ENCODE measurements at regions not wholly inside any gene's neighbourhood (a gene's known extent, or its start where the extent isn't known, plus 50 kb on each side); places are given as distances from the start of the nearest gene placed in this dataset.

DNA sequence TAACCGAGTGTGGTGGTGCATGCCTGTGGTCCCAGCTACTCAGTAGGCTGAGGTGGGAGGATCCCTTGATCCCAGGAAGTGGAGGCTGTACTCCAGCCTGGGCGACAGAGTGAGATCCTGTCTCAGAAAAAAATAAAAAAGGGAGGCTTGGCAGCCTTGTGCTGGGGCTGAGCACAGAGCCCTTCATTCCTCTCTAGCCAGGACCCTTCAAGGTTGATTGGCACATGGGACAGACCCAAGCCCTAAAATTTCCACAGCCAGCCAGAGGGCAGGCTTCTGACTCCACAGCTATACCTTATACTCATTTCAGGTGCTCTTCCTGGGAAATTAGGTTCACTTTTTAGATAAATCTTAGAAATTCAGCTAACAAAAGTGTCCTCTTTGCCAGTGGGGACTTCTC, 553.0 kb upstream of the CPEB2 start:
- Histone ChIP-seq H3K4me3 (ENCODE audit: low read length) (no peak overlapping the region), H3K36me3 (ENCODE audit: control insufficient read depth, insufficient read depth, low read length, severe bottlenecking) (no peaks in the 10 kb centered on the region), H3K4me1 (ENCODE audit: control insufficient read depth, insufficient read depth, low read length) (peaks cover 10% of the 10 kb centered on the region), H3K27me3 (replicated peaks; ENCODE audit: control insufficient read depth, insufficient read depth, low read length) (no peaks in the 10 kb centered on the region), H3K9ac (ENCODE audit: low read length) (no peak overlapping the region), H3K9me3 (ENCODE audit: control insufficient read depth, low read length) (no peaks in the 10 kb centered on the region)
- no peak for DNase-seq (ENCODE audit: low read depth)

DNA sequence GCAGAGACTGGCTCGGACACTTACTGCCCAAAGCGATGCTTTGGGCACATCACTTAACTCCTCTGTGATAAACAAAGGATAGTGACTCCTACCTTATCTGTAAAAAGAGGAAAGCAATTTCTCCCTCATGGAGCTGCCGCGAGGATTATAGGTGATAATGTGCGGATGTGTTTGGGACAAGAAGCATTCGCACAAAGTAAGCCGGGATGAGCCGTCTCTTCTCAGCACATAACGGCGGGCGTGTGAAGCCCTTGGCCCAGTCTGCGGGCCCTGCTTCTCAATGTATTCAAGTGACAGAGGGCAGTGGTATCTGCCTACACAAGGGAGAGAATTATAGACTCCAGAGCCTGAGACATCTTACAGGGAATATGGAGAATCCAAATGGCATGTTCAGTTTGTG, 550.3 kb upstream of the CPEB2 start:
- no peak for DNase-seq (ENCODE audit: low read depth)
- H3K9ac ChIP-seq (ENCODE audit: low read length) = no peak overlapping the region
- H3K4me1 ChIP-seq (ENCODE audit: control insufficient read depth, insufficient read depth, low read length) = no peaks in the 10 kb centered on the region
- no peaks in the 10 kb centered on the region for H3K27me3 ChIP-seq (replicated peaks; ENCODE audit: control insufficient read depth, insufficient read depth, low read length)
- no peaks in the 10 kb centered on the region for H3K36me3 ChIP-seq (ENCODE audit: control insufficient read depth, insufficient read depth, low read length, severe bottlenecking)
- H3K4me3 ChIP-seq (ENCODE audit: low read length) = no peak overlapping the region
- H3K9me3 ChIP-seq (ENCODE audit: control insufficient read depth, low read length) = no peaks in the 10 kb centered on the region

DNA sequence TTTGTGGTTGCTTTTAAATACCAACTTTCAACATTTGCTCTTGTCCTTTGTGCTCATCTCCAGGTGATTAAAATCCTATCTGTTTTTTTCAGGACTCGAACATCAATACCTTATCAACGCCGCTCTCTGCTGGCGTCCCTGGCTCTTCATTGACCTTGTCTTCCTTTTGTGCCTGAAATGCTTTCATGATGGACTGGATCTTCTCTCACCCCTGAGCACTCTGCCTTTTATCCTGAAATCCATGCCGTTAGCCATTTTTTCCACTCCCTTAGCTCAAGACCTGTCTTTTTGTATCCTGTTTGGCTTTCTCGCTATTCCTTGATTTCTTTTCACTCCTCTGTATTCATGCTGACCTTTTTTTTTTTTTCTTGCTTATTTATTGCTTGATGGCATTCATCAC, 549.5 kb upstream of the CPEB2 start:
- DNase-seq (ENCODE audit: low read depth) = no peak
- Histone ChIP-seq H3K4me1 (ENCODE audit: control insufficient read depth, insufficient read depth, low read length) (no peaks in the 10 kb centered on the region), H3K9ac (ENCODE audit: low read length) (no peak overlapping the region), H3K4me3 (ENCODE audit: low read length) (no peak overlapping the region), H3K27me3 (replicated peaks; ENCODE audit: control insufficient read depth, insufficient read depth, low read length) (no peaks in the 10 kb centered on the region), H3K9me3 (ENCODE audit: control insufficient read depth, low read length) (no peaks in the 10 kb centered on the region), H3K36me3 (ENCODE audit: control insufficient read depth, insufficient read depth, low read length, severe bottlenecking) (no peaks in the 10 kb centered on the region)

DNA sequence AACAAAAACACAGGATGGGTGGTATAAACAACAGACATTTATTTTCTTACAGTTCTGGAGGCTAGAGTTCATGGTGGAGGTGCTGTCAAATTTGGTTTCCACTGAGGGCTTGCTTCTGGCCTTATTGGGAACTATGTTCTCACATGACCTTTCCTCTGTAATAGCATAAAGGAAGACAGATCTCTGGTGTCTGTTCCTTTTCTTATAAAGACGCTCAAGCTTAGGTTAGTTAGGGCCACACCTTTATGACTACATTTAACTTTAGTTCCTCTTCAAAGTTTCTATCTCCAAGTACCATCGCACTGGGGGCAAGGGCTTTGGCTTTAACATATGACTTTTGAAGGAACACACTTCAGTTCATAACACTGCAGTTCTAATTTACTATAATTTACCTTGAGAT, 543.8 kb upstream of the CPEB2 start:
- H3K36me3 ChIP-seq (ENCODE audit: control insufficient read depth, insufficient read depth, low read length, severe bottlenecking) = no peaks in the 10 kb centered on the region
- no peaks in the 10 kb centered on the region for H3K4me1 ChIP-seq (ENCODE audit: control insufficient read depth, insufficient read depth, low read length)
- H3K9ac ChIP-seq (ENCODE audit: low read length) = no peak overlapping the region
- DNase-seq (ENCODE audit: low read depth) = no peak
- no peaks in the 10 kb centered on the region for H3K27me3 ChIP-seq (replicated peaks; ENCODE audit: control insufficient read depth, insufficient read depth, low read length)
- H3K4me3 ChIP-seq (ENCODE audit: low read length) = no peak overlapping the region
- no peaks in the 10 kb centered on the region for H3K9me3 ChIP-seq (ENCODE audit: control insufficient read depth, low read length)

- Histone ChIP-seq H3K9me3 (ENCODE audit: control insufficient read depth, low read length) (peaks cover 3% of the 10 kb centered on the region), H3K9ac (ENCODE audit: low read length) (no peak overlapping the region), H3K4me1 (ENCODE audit: control insufficient read depth, insufficient read depth, low read length) (no peaks in the 10 kb centered on the region), H3K4me3 (ENCODE audit: low read length) (no peak overlapping the region), H3K27me3 (replicated peaks; ENCODE audit: control insufficient read depth, insufficient read depth, low read length) (no peaks in the 10 kb centered on the region), H3K36me3 (ENCODE audit: control insufficient read depth, insufficient read depth, low read length, severe bottlenecking) (no peaks in the 10 kb centered on the region)
- no peak for DNase-seq (ENCODE audit: low read depth)
Observed at GRCh38 chr4:14465057-14465456, 537.2 kb upstream of the CPEB2 start.

DNA sequence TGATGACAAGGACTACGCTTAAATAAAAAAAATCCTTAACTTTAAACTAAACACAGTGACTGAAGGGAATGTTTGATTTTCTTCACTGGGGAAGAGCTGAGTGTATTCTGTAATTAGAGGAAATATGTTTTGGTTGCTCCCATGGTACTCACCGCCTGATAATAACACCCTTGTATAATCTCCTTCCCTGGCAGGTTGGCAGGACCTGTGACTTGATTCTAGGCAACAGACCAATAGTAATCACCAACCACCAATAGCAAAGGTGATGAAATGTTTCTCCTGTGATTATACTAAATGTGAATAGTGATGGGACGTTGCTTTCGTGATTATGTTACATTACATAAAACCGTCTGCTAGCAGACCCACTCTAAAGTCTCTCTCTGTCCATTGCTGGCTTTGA, 536.8 kb upstream of the CPEB2 start:
- no peaks in the 10 kb centered on the region for H3K4me1 ChIP-seq (ENCODE audit: control insufficient read depth, insufficient read depth, low read length)
- H3K36me3 ChIP-seq (ENCODE audit: control insufficient read depth, insufficient read depth, low read length, severe bottlenecking) = no peaks in the 10 kb centered on the region
- no peak for DNase-seq (ENCODE audit: low read depth)
- peaks cover 3% of the 10 kb centered on the region for H3K9me3 ChIP-seq (ENCODE audit: control insufficient read depth, low read length)
- H3K27me3 ChIP-seq (replicated peaks; ENCODE audit: control insufficient read depth, insufficient read depth, low read length) = no peaks in the 10 kb centered on the region
- H3K9ac ChIP-seq (ENCODE audit: low read length) = no peak overlapping the region
- no peak overlapping the region for H3K4me3 ChIP-seq (ENCODE audit: low read length)

DNA sequence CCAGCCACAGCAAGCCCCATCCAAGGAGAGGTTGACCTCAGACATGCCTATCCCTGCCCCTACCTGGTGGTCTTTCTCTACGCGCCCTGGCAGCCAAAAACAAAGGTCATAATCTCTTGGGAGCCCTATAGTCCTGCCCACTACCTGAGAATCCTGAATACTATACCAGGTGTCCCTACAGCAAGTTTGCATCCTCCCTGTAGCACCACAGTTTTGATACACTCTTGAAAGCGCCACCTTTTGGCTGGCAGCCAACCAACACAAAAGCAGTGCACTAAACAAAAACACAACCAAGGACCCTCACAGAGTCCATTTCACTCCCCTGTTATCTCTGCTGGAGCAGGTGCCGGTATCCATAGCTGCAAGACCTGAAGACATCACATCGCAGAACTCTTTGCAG, 523.8 kb upstream of the CPEB2 start:
- H3K4me1 ChIP-seq (ENCODE audit: control insufficient read depth, insufficient read depth, low read length) = no peaks in the 10 kb centered on the region

GRCh38 chr4:14496408-14496807, 505.9 kb upstream of the CPEB2 start:
- Histone ChIP-seq H3K9ac (ENCODE audit: low read length) (no peak overlapping the region), H3K4me1 (ENCODE audit: control insufficient read depth, insufficient read depth, low read length) (peaks cover 12% of the 10 kb centered on the region), H3K36me3 (ENCODE audit: control insufficient read depth, insufficient read depth, low read length, severe bottlenecking) (no peaks in the 10 kb centered on the region), H3K27me3 (replicated peaks; ENCODE audit: control insufficient read depth, insufficient read depth, low read length) (no peaks in the 10 kb centered on the region), H3K4me3 (ENCODE audit: low read length) (no peak overlapping the region), H3K9me3 (ENCODE audit: control insufficient read depth, low read length) (no peaks in the 10 kb centered on the region)
- DNase-seq (ENCODE audit: low read depth) = no peak

More for the DNA sequence above, 523.8 kb upstream of the CPEB2 start:
- Histone ChIP-seq H3K4me3 (ENCODE audit: low read length) (no peak overlapping the region), H3K27me3 (replicated peaks; ENCODE audit: control insufficient read depth, insufficient read depth, low read length) (no peaks in the 10 kb centered on the region), H3K36me3 (ENCODE audit: control insufficient read depth, insufficient read depth, low read length, severe bottlenecking) (no peaks in the 10 kb centered on the region), H3K9ac (ENCODE audit: low read length) (no peak overlapping the region), H3K9me3 (ENCODE audit: control insufficient read depth, low read length) (no peaks in the 10 kb centered on the region)
- DNase-seq (ENCODE audit: low read depth) = no peak

- H3K9ac ChIP-seq (ENCODE audit: low read length) = no peak overlapping the region
- DNase-seq (ENCODE audit: low read depth) = no peak
- H3K36me3 ChIP-seq (ENCODE audit: control insufficient read depth, insufficient read depth, low read length, severe bottlenecking) = no peaks in the 10 kb centered on the region
- no peak overlapping the region for H3K4me3 ChIP-seq (ENCODE audit: low read length)
- peaks cover 12% of the 10 kb centered on the region for H3K4me1 ChIP-seq (ENCODE audit: control insufficient read depth, insufficient read depth, low read length)
- no peaks in the 10 kb centered on the region for H3K9me3 ChIP-seq (ENCODE audit: control insufficient read depth, low read length)
- H3K27me3 ChIP-seq (replicated peaks; ENCODE audit: control insufficient read depth, insufficient read depth, low read length) = no peaks in the 10 kb centered on the region
Observed at GRCh38 chr4:14496969-14497368, 505.3 kb upstream of the CPEB2 start.

- Histone ChIP-seq H3K9ac (ENCODE audit: low read length) (peak overlapping the region; percentile 65), H3K36me3 (ENCODE audit: control insufficient read depth, insufficient read depth, low read length, severe bottlenecking) (no peaks in the 10 kb centered on the region), H3K27me3 (replicated peaks; ENCODE audit: control insufficient read depth, insufficient read depth, low read length) (no peaks in the 10 kb centered on the region), H3K9me3 (ENCODE audit: control insufficient read depth, low read length) (peaks cover 5% of the 10 kb centered on the region), H3K4me3 (ENCODE audit: low read length) (no peak overlapping the region), H3K4me1 (ENCODE audit: control insufficient read depth, insufficient read depth, low read length) (peaks cover 16% of the 10 kb centered on the region)
- DNase-seq (ENCODE audit: low read depth) = no peak
Observed at GRCh38 chr4:14504162-14504561, 498.1 kb upstream of the CPEB2 start.

DNA sequence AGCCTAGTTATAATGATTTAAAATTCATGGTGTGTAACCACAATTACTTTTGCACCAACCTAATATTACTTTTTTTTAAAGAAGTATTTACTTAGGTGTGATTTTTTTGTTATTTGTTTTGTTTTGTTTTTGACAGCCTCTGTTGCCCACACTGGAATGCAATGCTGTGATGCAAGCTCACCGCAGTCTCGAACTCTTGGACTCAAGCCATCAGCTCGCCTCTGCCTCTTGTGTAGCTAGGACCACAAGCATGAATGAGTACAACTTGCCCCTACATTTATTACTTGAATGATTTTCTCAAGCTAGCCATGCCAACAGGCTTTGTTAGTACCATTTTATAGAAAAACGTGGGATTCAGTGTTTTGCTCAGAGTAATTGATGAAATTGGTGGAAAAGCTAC, 488.8 kb upstream of the CPEB2 start:
- Histone ChIP-seq H3K9ac (ENCODE audit: low read length) (no peak overlapping the region), H3K9me3 (ENCODE audit: control insufficient read depth, low read length) (no peaks in the 10 kb centered on the region), H3K36me3 (ENCODE audit: control insufficient read depth, insufficient read depth, low read length, severe bottlenecking) (no peaks in the 10 kb centered on the region), H3K4me1 (ENCODE audit: control insufficient read depth, insufficient read depth, low read length) (no peaks in the 10 kb centered on the region), H3K4me3 (ENCODE audit: low read length) (no peak overlapping the region), H3K27me3 (replicated peaks; ENCODE audit: control insufficient read depth, insufficient read depth, low read length) (no peaks in the 10 kb centered on the region)
- DNase-seq (ENCODE audit: low read depth) = peak; percentile 15

- Histone ChIP-seq H3K4me1 (ENCODE audit: control insufficient read depth, insufficient read depth, low read length) (no peaks in the 10 kb centered on the region), H3K36me3 (ENCODE audit: control insufficient read depth, insufficient read depth, low read length, severe bottlenecking) (no peaks in the 10 kb centered on the region), H3K9ac (ENCODE audit: low read length) (no peak overlapping the region), H3K27me3 (replicated peaks; ENCODE audit: control insufficient read depth, insufficient read depth, low read length) (no peaks in the 10 kb centered on the region), H3K4me3 (ENCODE audit: low read length) (no peak overlapping the region), H3K9me3 (ENCODE audit: control insufficient read depth, low read length) (no peaks in the 10 kb centered on the region)
- no peak for DNase-seq (ENCODE audit: low read depth)
Observed at GRCh38 chr4:14515556-14515955, 486.7 kb upstream of the CPEB2 start.
